CD14-positive monocyte (primary cell): ENCODE measurements at regions not wholly inside any gene's neighbourhood (a gene's known extent, or its start where the extent isn't known, plus 50 kb on each side); places are given as distances from the start of the nearest gene placed in this dataset.

Experiments used
- DNase-seq, 3 donors: peaks; one replicate each; pipeline ENCODE4 v3.0.0-alpha.2; 2011 to 2022
- H2AFZ ChIP-seq: 2 replicates; pipeline ENCODE4 v1.6.0; 2012; ENCODE audit warnings: mild to moderate bottlenecking, low read depth, low read length, inconsistent platforms; ENCODE audit not compliant: insufficient read depth, poor library complexity, severe bottlenecking
- H3K27ac ChIP-seq, 2 donors: 1 replicate in 1 of 2; 2 replicates in 1 of 2; pipeline ENCODE4 v1.5.1; 2012 to 2013; ENCODE audit warnings: low read length in 2 of 2, control low read depth in 1 of 2, inconsistent platforms in 1 of 2, low read depth in 1 of 2, mild to moderate bottlenecking in 1 of 2
- H3K27me3 ChIP-seq, 2 donors: one replicate each; pipeline versions ENCODE4 v1.6.0 to v1.6.1; 2011 to 2013; ENCODE audit warnings: low read length in 2 of 2; ENCODE audit not compliant: control insufficient read depth in 2 of 2, insufficient read depth in 2 of 2
- H3K36me3 ChIP-seq, 2 donors: replicated peaks in 1 of 2; 1 replicate in 1 of 2; 2 replicates in 1 of 2; pipeline versions ENCODE4 v1.5.1 to v1.6.1; 2012 to 2013; ENCODE audit warnings: low read length in 2 of 2, control low read depth in 1 of 2, inconsistent platforms in 1 of 2, mild to moderate bottlenecking in 1 of 2; ENCODE audit not compliant: insufficient read depth in 2 of 2, control insufficient read depth in 1 of 2
- H3K4me1 ChIP-seq, 2 donors: 1 replicate in 1 of 2; 2 replicates in 1 of 2; pipeline versions ENCODE4 v1.5.1 to v1.6.1; 2012 to 2013; ENCODE audit warnings: low read length in 2 of 2, control low read depth in 1 of 2, inconsistent platforms in 1 of 2, mild to moderate bottlenecking in 1 of 2, moderate library complexity in 1 of 2; ENCODE audit not compliant: insufficient read depth in 2 of 2, control insufficient read depth in 1 of 2
- H3K4me2 ChIP-seq: replicated peaks from 2 replicates; pipeline ENCODE3; 2012; ENCODE audit warnings: low read length, moderate library complexity, mild to moderate bottlenecking; ENCODE audit not compliant: poor library complexity, severe bottlenecking; ENCODE audit errors: extremely low read depth
- H3K4me3 ChIP-seq, 3 experiments: fragments of 200-600 bp in 1 of 3; sonication (generic) in 1 of 3; replicated peaks in 1 of 3; 1 replicate in 2 of 3; 2 replicates in 1 of 3; pipeline ENCODE4 v1.5.1; 2011 to 2013; ENCODE audit warnings: low read length in 3 of 3, mild to moderate bottlenecking in 3 of 3, control low read depth in 2 of 3, low read depth in 2 of 3, inconsistent platforms in 1 of 3, moderate library complexity in 1 of 3
- H3K79me2 ChIP-seq: 2 replicates; pipeline ENCODE4 v1.6.0; 2012; ENCODE audit warnings: mild to moderate bottlenecking, control low read depth, inconsistent platforms, low read length, moderate library complexity; ENCODE audit not compliant: insufficient read depth
- H3K9ac ChIP-seq: 2 replicates; pipeline ENCODE4 v1.6.0; 2017; ENCODE audit warnings: low read length, mild to moderate bottlenecking; ENCODE audit not compliant: insufficient read depth, poor library complexity, severe bottlenecking
- H3K9me3 ChIP-seq, 2 donors: replicated peaks in 1 of 2; 1 replicate in 1 of 2; 2 replicates in 1 of 2; pipeline versions ENCODE4 v1.5.1 to v1.6.1; 2012 to 2013; ENCODE audit warnings: low read length in 2 of 2, control low read depth in 1 of 2; ENCODE audit not compliant: control insufficient read depth in 1 of 2, insufficient read depth in 1 of 2
- H4K20me1 ChIP-seq: 2 replicates; pipeline ENCODE4 v1.6.0; 2012; ENCODE audit warnings: mild to moderate bottlenecking, low read length, control low read depth, moderate library complexity; ENCODE audit not compliant: insufficient read depth
- H3K27ac Mint-ChIP-seq, 7 donors: one replicate each; pipeline ENCODE4 v1.8.0; 2020; ENCODE audit warnings: mild to moderate bottlenecking in 7 of 7, mixed read lengths in 7 of 7, moderate library complexity in 6 of 7, inconsistent platforms in 2 of 7
- H3K27me3 Mint-ChIP-seq, 3 donors: one replicate each; pipeline ENCODE4 v1.8.0; 2021 to 2022; ENCODE audit warnings: low read depth in 3 of 3, mild to moderate bottlenecking in 3 of 3, mixed read lengths in 3 of 3, moderate library complexity in 3 of 3, inconsistent platforms in 1 of 3
- H3K36me3 Mint-ChIP-seq, 2 donors: one replicate each; pipeline ENCODE4 v1.8.0; 2020; ENCODE audit warnings: mixed read lengths in 2 of 2, inconsistent platforms in 1 of 2, mild to moderate bottlenecking in 1 of 2
- H3K4me1 Mint-ChIP-seq: one replicate; pipeline ENCODE4 v1.8.0; 2020; ENCODE audit warnings: mild to moderate bottlenecking, mixed read lengths
- H3K4me3 Mint-ChIP-seq, 2 donors: one replicate each; pipeline ENCODE4 v1.8.0; 2020; ENCODE audit warnings: mild to moderate bottlenecking in 2 of 2, mixed read lengths in 2 of 2, moderate library complexity in 1 of 2
- H3K9me3 Mint-ChIP-seq, 7 donors: one replicate each; pipeline ENCODE4 v1.8.0; 2020 to 2022; ENCODE audit warnings: mixed read lengths in 7 of 7, mild to moderate bottlenecking in 6 of 7, moderate library complexity in 6 of 7, inconsistent platforms in 2 of 7
- WGBS: methylation state at CpG from one replicate; pipeline ENCODE4 v1.1.5; 2013; ENCODE audit warnings: missing lambda C conversion rate; ENCODE audit not compliant: insufficient coverage; 5-methylcytosine and 5-hydroxymethylcytosine counted together
- intact Hi-C, 2 donors: fragments of 100-400 bp; cut with micrococcal nuclease; formaldehyde crosslinking; loops; one replicate each; pipeline versions ENCODE4 v1.15.0 to v1.15.1; 2023
- TF ChIP-seq, protein P1 (sequence below): fragments of 200-600 bp; IDR thresholded peaks from one replicate; pipeline ENCODE4 v1.8.0; 2022; ENCODE audit warnings: antibody characterized with exemption, mild to moderate bottlenecking

DNA sequence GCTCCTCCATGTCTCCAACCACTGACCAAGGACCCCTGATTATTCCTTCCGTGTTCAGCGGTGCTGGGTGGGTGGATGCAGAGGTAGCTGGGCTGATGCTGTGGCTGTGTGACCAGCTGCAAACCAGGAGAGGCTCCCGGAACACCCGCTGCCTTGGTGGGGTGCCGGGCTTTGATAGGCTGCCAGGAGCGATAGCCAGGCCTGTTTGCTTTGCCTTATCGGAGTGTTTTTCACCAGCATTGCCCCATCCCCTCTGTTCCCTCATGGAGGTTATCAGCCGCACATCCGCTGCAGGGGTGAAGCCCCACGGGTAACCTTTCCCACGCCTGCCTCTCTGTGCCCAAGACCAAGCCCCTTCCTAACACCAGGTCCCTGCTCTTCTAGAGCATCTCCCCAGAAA, 354.3 kb downstream of the C16orf95 start:
- Histone ChIP-seq H3K4me2 (no peak overlapping the region), H3K79me2 (no peaks in the 10 kb centered on the region), H3K27ac (no peak overlapping the region), H3K27me3 (peaks cover 0 to 3% of the 10 kb centered on the region in 2 donors), H3K4me3 (no peak overlapping the region), H2AFZ (no peak overlapping the region), H3K9ac (no peak overlapping the region), H3K9me3 (no peaks in the 10 kb centered on the region), H4K20me1 (no peaks in the 10 kb centered on the region), H3K36me3 (no peaks in the 10 kb centered on the region), H3K4me1 (no peaks in the 10 kb centered on the region)
- Mint-ChIP-seq H3K4me3 (no peak overlapping the region), H3K27ac (no peak overlapping the region), H3K4me1 (no peaks in the 10 kb centered on the region), H3K27me3 (peaks cover 32 to 36% (median 33%) of the 10 kb centered on the region in 3 donors), H3K9me3 (peaks cover 0 to 2% (median 0%) of the 10 kb centered on the region in 7 donors), H3K36me3 (no peaks in the 10 kb centered on the region)
- TF ChIP-seq, protein P1, sequence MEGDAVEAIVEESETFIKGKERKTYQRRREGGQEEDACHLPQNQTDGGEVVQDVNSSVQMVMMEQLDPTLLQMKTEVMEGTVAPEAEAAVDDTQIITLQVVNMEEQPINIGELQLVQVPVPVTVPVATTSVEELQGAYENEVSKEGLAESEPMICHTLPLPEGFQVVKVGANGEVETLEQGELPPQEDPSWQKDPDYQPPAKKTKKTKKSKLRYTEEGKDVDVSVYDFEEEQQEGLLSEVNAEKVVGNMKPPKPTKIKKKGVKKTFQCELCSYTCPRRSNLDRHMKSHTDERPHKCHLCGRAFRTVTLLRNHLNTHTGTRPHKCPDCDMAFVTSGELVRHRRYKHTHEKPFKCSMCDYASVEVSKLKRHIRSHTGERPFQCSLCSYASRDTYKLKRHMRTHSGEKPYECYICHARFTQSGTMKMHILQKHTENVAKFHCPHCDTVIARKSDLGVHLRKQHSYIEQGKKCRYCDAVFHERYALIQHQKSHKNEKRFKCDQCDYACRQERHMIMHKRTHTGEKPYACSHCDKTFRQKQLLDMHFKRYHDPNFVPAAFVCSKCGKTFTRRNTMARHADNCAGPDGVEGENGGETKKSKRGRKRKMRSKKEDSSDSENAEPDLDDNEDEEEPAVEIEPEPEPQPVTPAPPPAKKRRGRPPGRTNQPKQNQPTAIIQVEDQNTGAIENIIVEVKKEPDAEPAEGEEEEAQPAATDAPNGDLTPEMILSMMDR = no peak
- intact Hi-C loops = no loop called here
- 99% methylated on average over 10 of the region's 11 CpGs for WGBS
- DNase-seq = no peak

DNA sequence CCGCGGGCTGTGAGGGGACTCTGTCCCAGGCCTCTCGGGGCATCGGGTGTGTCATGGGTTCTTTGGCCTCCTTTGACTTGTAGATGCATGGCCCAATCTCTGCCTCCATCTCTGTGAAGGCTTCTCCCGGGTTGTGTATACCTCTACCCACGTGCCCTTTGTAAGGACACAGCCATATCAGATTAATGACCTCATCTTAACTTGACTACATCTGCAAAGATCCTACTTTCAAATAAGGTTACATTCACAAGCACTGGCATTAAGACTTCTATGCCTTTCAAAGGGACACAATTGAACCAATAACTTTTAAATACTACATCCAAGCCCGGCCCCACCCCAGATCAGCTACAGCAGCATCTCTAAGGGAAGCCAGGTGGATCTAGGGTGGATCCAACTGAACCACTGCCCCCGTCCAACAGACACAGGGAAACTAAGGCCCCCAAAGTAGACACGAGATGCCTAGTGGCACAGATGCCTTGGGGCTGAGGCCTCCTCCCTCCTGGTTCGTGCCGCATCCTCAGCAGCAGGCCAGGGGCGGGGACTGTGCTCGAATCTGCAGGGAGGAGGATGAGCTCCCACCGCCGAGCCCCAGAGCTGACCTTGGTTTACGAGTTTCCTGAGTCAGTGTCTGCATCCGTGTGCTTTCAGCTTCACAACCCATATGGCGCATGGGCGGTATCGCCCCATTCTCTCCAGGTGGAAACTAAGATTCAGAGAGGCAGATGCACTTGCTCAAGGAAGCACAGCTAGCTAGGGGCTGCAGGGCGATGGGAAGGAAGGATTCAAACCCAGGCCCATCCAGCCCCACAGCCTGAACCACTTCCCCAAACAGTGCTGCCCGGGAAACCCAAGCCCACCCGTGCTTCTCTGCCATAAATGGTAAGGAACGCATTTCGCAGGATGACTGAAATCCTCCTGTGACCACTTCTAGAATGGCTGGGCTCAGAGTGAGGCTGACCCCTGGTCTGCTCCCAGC, 353.3 kb downstream of the C16orf95 start:
- no peak overlapping the region for H3K4me3 ChIP-seq
- H3K9me3 Mint-ChIP-seq = peaks cover 0 to 2% (median 0%) of the 10 kb centered on the region in 7 donors
- H3K4me1 ChIP-seq = no peaks in the 10 kb centered on the region
- H3K36me3 Mint-ChIP-seq = no peaks in the 10 kb centered on the region
- no peak overlapping the region for H3K4me2 ChIP-seq
- no peak overlapping the region for H2AFZ ChIP-seq
- H3K4me1 Mint-ChIP-seq = no peaks in the 10 kb centered on the region
- no peaks in the 10 kb centered on the region for H3K9me3 ChIP-seq
- no peak for DNase-seq
- intact Hi-C loops = no loop called here
- no peaks in the 10 kb centered on the region for H3K27me3 ChIP-seq
- H3K79me2 ChIP-seq = no peaks in the 10 kb centered on the region
- H3K27ac ChIP-seq = no peak overlapping the region
- H3K27me3 Mint-ChIP-seq = peaks cover 25 to 29% (median 28%) of the 10 kb centered on the region in 3 donors
- H3K4me3 Mint-ChIP-seq = no peak overlapping the region
- 89% methylated on average over 24 of the region's 25 CpGs for WGBS
- H3K36me3 ChIP-seq = no peaks in the 10 kb centered on the region
- H4K20me1 ChIP-seq = no peaks in the 10 kb centered on the region
- no peak overlapping the region for H3K27ac Mint-ChIP-seq
- TF ChIP-seq, protein P1 = no peak
- H3K9ac ChIP-seq = no peak overlapping the region
